IPS-18c (cell line): ENCODE measurements at regions not wholly inside any gene's neighbourhood (a gene's known extent, or its start where the extent isn't known, plus 50 kb on each side); places are given as distances from the start of the nearest gene placed in this dataset.
"Not testable (repeated sequence)": the region's sequence is repeated elsewhere in the genome, so short reads cannot be mapped to it uniquely, and the experiment has no call there.

Experiments used
- H3K4me3 ChIP-seq: 2 replicates; pipeline ENCODE4 v1.7.0; 2013; ENCODE audit warnings: low read depth, mild to moderate bottlenecking, low read length, moderate library complexity; ENCODE audit not compliant: insufficient read depth
- H3K9me3 ChIP-seq: one replicate; pipeline ENCODE4 v1.6.1; 2013; ENCODE audit warnings: mild to moderate bottlenecking, low read length, moderate library complexity; ENCODE audit not compliant: control insufficient read depth, insufficient read depth

GRCh38 chr5:53403758-53404157 is 76.7 kb upstream of the FST start:
- no peaks in the 10 kb centered on the region for H3K9me3 ChIP-seq
- no peak overlapping the region for H3K4me3 ChIP-seq

- no peak overlapping the region for H3K4me3 ChIP-seq
- no peaks in the 10 kb centered on the region for H3K9me3 ChIP-seq
Measured at GRCh38 chr5:53405396-53405795, 75.0 kb upstream of the FST start.

- Histone ChIP-seq H3K9me3 (no peaks in the 10 kb centered on the region), H3K4me3 (no peak overlapping the region)
Measured at GRCh38 chr5:53406630-53407316, 73.7 kb upstream of the FST start.

GRCh38 chr5:53407373-53407772 is 73.1 kb upstream of the FST start:
- Histone ChIP-seq H3K4me3 (no peak overlapping the region), H3K9me3 (no peaks in the 10 kb centered on the region)

GRCh38 chr5:53411388-53411787 is 69.0 kb upstream of the FST start:
- H3K4me3 ChIP-seq: no peak overlapping the region
- H3K9me3 ChIP-seq: no peaks in the 10 kb centered on the region

- H3K4me3 ChIP-seq, H3K9me3 ChIP-seq: not testable (repeated sequence)
Measured at GRCh38 chr5:53412499-53412898, 67.9 kb upstream of the FST start.

- Histone ChIP-seq H3K9me3 (no peaks in the 10 kb centered on the region), H3K4me3 (no peak overlapping the region)
Measured at GRCh38 chr5:53416144-53416738, 64.2 kb upstream of the FST start.

GRCh38 chr5:53418409-53418808 is 62.0 kb upstream of the FST start:
- Histone ChIP-seq H3K9me3 (no peaks in the 10 kb centered on the region), H3K4me3 (no peak overlapping the region)

GRCh38 chr5:53418826-53419658 is 61.4 kb upstream of the FST start:
- H3K9me3 ChIP-seq: no peaks in the 10 kb centered on the region
- no peak overlapping the region for H3K4me3 ChIP-seq

- no peaks in the 10 kb centered on the region for H3K9me3 ChIP-seq
- H3K4me3 ChIP-seq: no peak overlapping the region
Measured at GRCh38 chr5:53422539-53422938, 57.9 kb upstream of the FST start.

GRCh38 chr5:53423724-53424123 is 56.7 kb upstream of the FST start:
- H3K4me3 ChIP-seq: no peak overlapping the region
- no peaks in the 10 kb centered on the region for H3K9me3 ChIP-seq

- no peaks in the 10 kb centered on the region for H3K9me3 ChIP-seq
- H3K4me3 ChIP-seq: no peak overlapping the region
Measured at GRCh38 chr5:53424686-53425615, 55.5 kb upstream of the FST start.

- H3K9me3 ChIP-seq: no peaks in the 10 kb centered on the region
- no peak overlapping the region for H3K4me3 ChIP-seq
Measured at GRCh38 chr5:53425687-53426511, 54.5 kb upstream of the FST start.

GRCh38 chr5:53426512-53426830 is 54.0 kb upstream of the FST start:
- no peak overlapping the region for H3K4me3 ChIP-seq
- H3K9me3 ChIP-seq: no peaks in the 10 kb centered on the region

- Histone ChIP-seq H3K9me3 (no peaks in the 10 kb centered on the region), H3K4me3 (no peak overlapping the region)
Measured at GRCh38 chr5:53426878-53427277, 53.6 kb upstream of the FST start.

GRCh38 chr5:53427965-53428364 is 52.5 kb upstream of the FST start:
- Histone ChIP-seq H3K4me3 (no peak overlapping the region), H3K9me3 (no peaks in the 10 kb centered on the region)

GRCh38 chr5:53429706-53430105 is 50.7 kb upstream of the FST start:
- no peak overlapping the region for H3K4me3 ChIP-seq
- H3K9me3 ChIP-seq: no peaks in the 10 kb centered on the region
